H1 (cell line): ENCODE measurements at regions not wholly inside any gene's neighbourhood (a gene's known extent, or its start where the extent isn't known, plus 50 kb on each side); places are given as distances from the start of the nearest gene placed in this dataset.

Source experiments
- ASH2L ChIP-seq: fragments of 200-600, 300-600 bp; sonication (generic); IDR thresholded peaks from one replicate; pipeline ENCODE4 v1.7.1; 2017; ENCODE audit warnings: low read length
- BCL11A ChIP-seq, 2 experiments: IDR thresholded peaks; one replicate each; pipeline ENCODE4 v1.6.1; 2011; ENCODE audit warnings: low read depth in 2 of 2, low read length in 2 of 2, mild to moderate bottlenecking in 2 of 2
- BRCA1 ChIP-seq: IDR thresholded peaks from 2 replicates; pipeline ENCODE4 v1.6.1; 2012; ENCODE audit warnings: low read depth, low read length, improper control_type of control experiment
- CEBPB ChIP-seq: IDR thresholded peaks from 2 replicates; pipeline ENCODE4 v1.6.1; 2012; ENCODE audit warnings: low read depth, low read length
- GTF2F1 ChIP-seq: IDR thresholded peaks from 2 replicates; pipeline ENCODE4 v1.6.1; 2012; ENCODE audit warnings: low read depth, low read length, improper control_type of control experiment, borderline replicate concordance
- MAFK ChIP-seq: IDR thresholded peaks from 2 replicates; pipeline ENCODE4 v1.6.1; 2012; ENCODE audit warnings: low read depth, mild to moderate bottlenecking, improper control_type of control experiment, low read length
- SIRT6 ChIP-seq: IDR thresholded peaks from one replicate; pipeline ENCODE4 v1.7.1; 2012; ENCODE audit warnings: low read length, inconsistent platforms
- YY1 ChIP-seq: IDR thresholded peaks from 2 replicates; pipeline ENCODE4 v1.6.1; 2011; ENCODE audit warnings: low read depth, mild to moderate bottlenecking, low read length
- TF ChIP-seq, protein P1 (sequence below): fragments of 300-600 bp; sonication (generic); IDR thresholded peaks from 2 replicates; pipeline ENCODE4 v1.7.1; 2012; ENCODE audit warnings: low read length, moderate library complexity, mild to moderate bottlenecking, inconsistent platforms; ENCODE audit not compliant: insufficient replicate concordance

DNA sequence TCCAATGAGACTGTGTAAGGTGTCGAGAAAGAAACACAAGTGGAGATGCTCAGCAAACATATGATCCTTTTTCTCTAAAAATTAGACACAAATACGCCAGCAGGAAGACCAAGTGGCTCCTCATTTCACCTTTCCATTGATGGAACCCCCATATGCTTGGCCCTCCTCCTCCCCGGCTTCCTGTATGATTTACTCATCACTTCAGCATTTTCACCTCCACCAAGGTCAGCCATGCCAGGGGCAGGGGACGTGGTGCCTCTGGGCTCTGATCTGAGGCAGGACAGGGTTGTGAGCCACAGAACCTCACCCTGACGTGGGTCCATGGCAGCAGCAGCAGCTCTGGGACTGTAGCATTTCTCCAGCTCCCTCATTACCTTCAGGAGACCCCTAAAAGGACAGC, 116.8 kb upstream of the PFKP start (continued):
- TF ChIP-seq, protein P1, sequence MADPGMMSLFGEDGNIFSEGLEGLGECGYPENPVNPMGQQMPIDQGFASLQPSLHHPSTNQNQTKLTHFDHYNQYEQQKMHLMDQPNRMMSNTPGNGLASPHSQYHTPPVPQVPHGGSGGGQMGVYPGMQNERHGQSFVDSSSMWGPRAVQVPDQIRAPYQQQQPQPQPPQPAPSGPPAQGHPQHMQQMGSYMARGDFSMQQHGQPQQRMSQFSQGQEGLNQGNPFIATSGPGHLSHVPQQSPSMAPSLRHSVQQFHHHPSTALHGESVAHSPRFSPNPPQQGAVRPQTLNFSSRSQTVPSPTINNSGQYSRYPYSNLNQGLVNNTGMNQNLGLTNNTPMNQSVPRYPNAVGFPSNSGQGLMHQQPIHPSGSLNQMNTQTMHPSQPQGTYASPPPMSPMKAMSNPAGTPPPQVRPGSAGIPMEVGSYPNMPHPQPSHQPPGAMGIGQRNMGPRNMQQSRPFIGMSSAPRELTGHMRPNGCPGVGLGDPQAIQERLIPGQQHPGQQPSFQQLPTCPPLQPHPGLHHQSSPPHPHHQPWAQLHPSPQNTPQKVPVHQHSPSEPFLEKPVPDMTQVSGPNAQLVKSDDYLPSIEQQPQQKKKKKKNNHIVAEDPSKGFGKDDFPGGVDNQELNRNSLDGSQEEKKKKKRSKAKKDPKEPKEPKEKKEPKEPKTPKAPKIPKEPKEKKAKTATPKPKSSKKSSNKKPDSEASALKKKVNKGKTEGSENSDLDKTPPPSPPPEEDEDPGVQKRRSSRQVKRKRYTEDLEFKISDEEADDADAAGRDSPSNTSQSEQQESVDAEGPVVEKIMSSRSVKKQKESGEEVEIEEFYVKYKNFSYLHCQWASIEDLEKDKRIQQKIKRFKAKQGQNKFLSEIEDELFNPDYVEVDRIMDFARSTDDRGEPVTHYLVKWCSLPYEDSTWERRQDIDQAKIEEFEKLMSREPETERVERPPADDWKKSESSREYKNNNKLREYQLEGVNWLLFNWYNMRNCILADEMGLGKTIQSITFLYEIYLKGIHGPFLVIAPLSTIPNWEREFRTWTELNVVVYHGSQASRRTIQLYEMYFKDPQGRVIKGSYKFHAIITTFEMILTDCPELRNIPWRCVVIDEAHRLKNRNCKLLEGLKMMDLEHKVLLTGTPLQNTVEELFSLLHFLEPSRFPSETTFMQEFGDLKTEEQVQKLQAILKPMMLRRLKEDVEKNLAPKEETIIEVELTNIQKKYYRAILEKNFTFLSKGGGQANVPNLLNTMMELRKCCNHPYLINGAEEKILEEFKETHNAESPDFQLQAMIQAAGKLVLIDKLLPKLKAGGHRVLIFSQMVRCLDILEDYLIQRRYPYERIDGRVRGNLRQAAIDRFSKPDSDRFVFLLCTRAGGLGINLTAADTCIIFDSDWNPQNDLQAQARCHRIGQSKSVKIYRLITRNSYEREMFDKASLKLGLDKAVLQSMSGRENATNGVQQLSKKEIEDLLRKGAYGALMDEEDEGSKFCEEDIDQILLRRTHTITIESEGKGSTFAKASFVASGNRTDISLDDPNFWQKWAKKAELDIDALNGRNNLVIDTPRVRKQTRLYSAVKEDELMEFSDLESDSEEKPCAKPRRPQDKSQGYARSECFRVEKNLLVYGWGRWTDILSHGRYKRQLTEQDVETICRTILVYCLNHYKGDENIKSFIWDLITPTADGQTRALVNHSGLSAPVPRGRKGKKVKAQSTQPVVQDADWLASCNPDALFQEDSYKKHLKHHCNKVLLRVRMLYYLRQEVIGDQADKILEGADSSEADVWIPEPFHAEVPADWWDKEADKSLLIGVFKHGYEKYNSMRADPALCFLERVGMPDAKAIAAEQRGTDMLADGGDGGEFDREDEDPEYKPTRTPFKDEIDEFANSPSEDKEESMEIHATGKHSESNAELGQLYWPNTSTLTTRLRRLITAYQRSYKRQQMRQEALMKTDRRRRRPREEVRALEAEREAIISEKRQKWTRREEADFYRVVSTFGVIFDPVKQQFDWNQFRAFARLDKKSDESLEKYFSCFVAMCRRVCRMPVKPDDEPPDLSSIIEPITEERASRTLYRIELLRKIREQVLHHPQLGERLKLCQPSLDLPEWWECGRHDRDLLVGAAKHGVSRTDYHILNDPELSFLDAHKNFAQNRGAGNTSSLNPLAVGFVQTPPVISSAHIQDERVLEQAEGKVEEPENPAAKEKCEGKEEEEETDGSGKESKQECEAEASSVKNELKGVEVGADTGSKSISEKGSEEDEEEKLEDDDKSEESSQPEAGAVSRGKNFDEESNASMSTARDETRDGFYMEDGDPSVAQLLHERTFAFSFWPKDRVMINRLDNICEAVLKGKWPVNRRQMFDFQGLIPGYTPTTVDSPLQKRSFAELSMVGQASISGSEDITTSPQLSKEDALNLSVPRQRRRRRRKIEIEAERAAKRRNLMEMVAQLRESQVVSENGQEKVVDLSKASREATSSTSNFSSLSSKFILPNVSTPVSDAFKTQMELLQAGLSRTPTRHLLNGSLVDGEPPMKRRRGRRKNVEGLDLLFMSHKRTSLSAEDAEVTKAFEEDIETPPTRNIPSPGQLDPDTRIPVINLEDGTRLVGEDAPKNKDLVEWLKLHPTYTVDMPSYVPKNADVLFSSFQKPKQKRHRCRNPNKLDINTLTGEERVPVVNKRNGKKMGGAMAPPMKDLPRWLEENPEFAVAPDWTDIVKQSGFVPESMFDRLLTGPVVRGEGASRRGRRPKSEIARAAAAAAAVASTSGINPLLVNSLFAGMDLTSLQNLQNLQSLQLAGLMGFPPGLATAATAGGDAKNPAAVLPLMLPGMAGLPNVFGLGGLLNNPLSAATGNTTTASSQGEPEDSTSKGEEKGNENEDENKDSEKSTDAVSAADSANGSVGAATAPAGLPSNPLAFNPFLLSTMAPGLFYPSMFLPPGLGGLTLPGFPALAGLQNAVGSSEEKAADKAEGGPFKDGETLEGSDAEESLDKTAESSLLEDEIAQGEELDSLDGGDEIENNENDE = no peak
- TF ChIP-seq BCL11A (IDR thresholded peaks at IDR 0.05; ENCODE audit: low read depth in 2 of 2, low read length in 2 of 2) = no peak
- no peak for TF ChIP-seq YY1
- TF ChIP-seq SIRT6 = no peak
- no peak for TF ChIP-seq MAFK
- TF ChIP-seq CEBPB = no peak
- no peak for TF ChIP-seq GTF2F1
- TF ChIP-seq BRCA1 = no peak
- TF ChIP-seq ASH2L = no peak
